ENCODE measurements at regions not wholly inside any gene's neighbourhood (a gene's known extent, or its start where the extent isn't known, plus 50 kb on each side); places are given as distances from the start of the nearest gene placed in this dataset.

DNA sequence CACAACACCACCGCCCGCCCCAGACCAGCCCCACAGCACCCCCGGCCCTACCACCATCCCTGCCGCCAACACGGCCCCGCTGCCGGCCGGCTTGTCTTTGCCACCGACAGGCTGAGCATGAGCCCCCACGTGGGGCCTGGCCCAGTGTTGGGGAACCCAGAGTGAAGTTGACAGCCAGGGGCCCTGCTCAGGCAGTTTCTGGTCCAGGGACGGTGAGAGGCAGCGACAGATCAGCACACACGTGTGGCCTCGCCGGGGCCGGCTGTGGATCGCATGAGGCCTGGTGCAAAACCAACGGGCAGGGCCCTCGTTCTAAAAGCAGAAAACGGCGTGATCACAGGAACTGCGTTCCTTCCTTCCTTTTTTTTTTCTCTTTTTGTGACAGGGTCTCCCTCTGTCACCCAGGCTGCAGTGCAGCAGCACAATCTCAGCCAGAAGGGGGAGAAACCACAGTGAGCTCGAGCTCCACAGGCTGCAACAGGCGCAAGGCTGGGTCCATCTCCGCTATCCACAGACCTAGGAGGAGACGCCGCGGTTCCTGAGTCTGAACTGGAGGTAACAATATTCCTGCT is 50.5 kb upstream of the FBRSL1 start:
- H3K9me3 ChIP-seq (ENCODE audit: control insufficient read depth, insufficient read depth, low read length), result no peaks in the 10 kb centered on the region
- H3K36me3 ChIP-seq (ENCODE audit: insufficient read depth, low read length), result no peaks in the 10 kb centered on the region
- H3K4me1 ChIP-seq (ENCODE audit: insufficient read depth, low read length), result no peaks in the 10 kb centered on the region
- H3K9ac ChIP-seq (ENCODE audit: low read depth, low read length), result no peak overlapping the region

DNA sequence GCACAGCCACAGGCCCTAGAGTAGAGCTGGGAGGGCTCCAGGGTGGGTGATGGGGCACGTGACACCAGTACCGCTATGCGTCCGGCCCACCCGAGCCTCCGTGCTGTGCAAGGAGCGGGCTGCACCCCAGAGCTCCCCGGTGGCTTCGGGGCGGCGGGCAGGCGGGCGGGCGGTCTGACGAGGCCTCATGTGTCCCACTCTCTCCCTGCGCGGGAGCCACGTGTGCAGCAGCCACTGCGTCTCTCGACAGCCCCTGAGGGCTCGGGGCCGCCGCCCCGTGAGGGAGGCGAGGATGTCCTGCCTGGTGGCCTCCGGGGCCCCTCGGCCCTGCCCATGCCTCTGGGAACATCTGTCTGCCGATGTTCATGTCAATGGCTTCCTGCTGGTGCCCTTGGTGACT is 51.2 kb upstream of the FBRSL1 start:
- no peaks in the 10 kb centered on the region for H3K4me1 ChIP-seq (ENCODE audit: insufficient read depth, low read length)
- no peaks in the 10 kb centered on the region for H3K36me3 ChIP-seq (ENCODE audit: insufficient read depth, low read length)
- H3K9ac ChIP-seq (ENCODE audit: low read depth, low read length), result no peak overlapping the region
- H3K9me3 ChIP-seq (ENCODE audit: control insufficient read depth, insufficient read depth, low read length), result no peaks in the 10 kb centered on the region

DNA sequence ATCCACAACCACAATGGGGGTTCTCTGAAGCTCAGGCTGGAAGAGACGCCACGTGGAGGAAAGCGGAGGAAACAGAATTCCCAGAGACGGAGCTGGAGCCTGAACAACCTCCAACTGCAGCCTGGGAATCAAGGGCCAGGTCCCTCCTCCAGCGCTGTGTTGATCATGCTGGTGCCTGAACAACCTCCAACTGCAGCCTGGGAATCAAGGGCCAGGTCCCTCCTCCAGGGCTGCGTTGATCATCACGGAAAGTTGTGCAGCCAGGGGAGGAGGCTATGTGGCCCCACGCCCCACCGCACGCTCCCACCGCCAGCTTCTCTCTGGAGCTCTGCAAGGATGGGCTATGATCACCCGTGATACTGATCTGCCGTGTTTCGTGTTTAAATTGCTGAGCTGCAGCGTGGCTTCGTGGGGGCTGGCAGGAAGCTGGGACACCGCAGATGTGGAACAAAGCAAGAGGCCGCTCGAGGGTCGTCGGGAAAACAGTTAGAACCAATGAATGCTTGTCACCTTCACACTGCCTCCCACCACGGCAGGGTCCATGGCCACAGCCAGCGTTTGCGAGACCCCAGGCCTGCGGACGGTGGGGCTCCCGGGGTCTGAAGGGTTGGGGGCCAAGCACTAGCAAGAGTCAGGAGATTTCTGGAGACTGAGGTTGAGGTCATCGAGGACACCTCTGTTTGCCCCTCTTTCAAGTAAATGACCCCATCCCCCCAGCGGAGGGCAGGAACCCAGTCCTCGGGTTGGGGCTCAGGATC is 51.8 kb upstream of the FBRSL1 start:
- H3K36me3 ChIP-seq (ENCODE audit: insufficient read depth, low read length), result no peaks in the 10 kb centered on the region
- H3K4me1 ChIP-seq (ENCODE audit: insufficient read depth, low read length), result no peaks in the 10 kb centered on the region
- no peaks in the 10 kb centered on the region for H3K9me3 ChIP-seq (ENCODE audit: control insufficient read depth, insufficient read depth, low read length)
- H3K9ac ChIP-seq (ENCODE audit: low read depth, low read length), result no peak overlapping the region

DNA sequence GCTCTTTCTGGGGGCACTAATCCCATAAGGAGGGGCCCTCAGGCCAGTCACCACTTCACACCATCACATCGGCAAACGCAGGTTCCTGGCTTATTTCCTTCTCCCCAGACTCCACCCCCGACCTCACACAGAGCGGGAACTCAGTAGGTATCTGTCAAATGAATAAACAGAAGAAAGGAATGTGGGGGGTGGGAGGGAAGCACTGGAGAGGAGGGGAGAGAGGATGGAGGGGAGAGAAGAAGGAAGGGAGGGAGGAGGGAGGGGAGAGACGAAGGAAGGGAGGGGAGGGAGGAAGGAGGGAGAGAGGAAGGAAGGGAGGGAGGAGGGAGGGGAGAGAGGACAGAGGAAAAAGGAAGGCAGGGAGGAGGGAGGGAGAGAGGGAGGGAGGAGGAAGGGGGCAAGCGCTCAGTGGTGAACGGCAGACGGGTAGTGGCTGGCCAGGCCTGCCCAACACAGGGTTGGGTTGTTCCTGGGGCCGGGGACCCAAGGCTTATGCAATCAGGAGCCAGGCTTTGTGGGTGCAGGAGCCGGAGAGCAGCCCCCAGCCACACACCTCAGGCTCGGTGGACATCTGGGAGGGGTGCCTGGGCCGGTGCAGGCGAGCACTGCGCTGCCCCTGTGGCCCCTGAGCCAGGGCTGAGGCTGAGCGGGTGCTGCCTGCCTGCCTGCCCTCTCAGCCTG is 52.6 kb upstream of the FBRSL1 start:
- H3K9me3 ChIP-seq (ENCODE audit: control insufficient read depth, insufficient read depth, low read length), result no peaks in the 10 kb centered on the region
- H3K4me1 ChIP-seq (ENCODE audit: insufficient read depth, low read length), result no peaks in the 10 kb centered on the region
- H3K36me3 ChIP-seq (ENCODE audit: insufficient read depth, low read length), result no peaks in the 10 kb centered on the region
- H3K9ac ChIP-seq (ENCODE audit: low read depth, low read length), result peak overlapping the region; percentile 8; the same call in 1 of the 2 replicates

DNA sequence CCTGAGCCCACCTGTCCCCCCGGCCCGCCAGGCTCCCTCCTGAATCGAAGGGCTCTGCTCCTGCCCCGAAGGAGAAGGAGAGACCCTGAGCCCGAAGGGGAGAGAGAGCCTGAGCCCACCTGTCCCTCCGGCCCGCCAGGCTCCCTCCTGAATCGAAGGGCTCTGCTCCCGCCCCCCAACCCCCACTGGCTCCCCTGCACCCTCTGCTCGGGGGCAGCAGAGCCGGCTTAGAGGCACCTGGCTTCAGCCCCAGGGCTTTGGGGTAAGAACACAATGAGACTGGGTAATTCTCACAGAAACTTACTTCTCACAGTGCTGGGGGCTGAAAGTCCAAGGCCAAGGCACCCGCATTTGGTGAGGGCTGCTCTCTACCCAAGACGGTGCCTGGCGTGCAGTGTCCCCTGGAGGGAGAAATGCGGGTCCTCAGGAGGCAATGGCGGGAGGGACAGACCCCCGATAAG is 53.1 kb upstream of the FBRSL1 start:
- Histone ChIP-seq H3K9ac (ENCODE audit: low read depth, low read length) (peak overlapping the region; percentile 8; the same call in 1 of the 2 replicates), H3K36me3 (ENCODE audit: insufficient read depth, low read length) (no peaks in the 10 kb centered on the region), H3K9me3 (ENCODE audit: control insufficient read depth, insufficient read depth, low read length) (no peaks in the 10 kb centered on the region), H3K4me1 (ENCODE audit: insufficient read depth, low read length) (no peaks in the 10 kb centered on the region)

DNA sequence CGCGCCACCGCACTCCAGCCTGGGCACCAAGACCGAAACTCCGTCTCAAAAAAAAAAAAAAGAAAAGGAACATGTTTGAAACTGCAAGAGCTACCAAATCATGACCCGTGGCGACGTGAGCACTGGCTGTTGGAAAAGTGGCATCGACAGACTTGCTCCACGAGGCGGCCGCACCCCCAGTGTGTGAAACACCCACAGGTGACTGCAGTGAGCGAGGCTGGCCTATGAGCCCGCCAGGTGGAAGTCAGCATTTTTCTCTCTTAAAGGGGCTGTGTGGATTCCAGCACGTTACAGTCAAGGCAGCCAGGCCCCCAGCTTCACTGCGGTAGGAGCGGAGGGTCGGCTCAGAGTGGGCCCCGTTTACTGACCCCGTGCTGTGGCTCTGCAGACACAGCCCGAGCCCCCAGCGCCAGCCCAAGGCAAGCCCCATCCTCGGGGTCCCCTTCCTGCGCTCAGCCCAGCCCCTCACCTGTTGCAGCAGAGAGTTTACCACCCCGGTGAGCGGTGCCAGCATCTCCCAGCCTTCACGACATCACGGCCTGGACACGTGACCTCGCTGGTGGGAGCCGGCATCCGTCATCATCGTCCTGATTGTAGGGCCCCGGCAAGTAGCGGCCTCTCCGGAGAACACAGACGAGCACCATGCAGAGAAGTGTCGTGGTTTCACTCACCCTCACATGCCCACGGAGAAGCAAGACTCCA is 54.3 kb upstream of the FBRSL1 start:
- Histone ChIP-seq H3K36me3 (ENCODE audit: insufficient read depth, low read length) (no peaks in the 10 kb centered on the region), H3K9me3 (ENCODE audit: control insufficient read depth, insufficient read depth, low read length) (no peaks in the 10 kb centered on the region), H3K4me1 (ENCODE audit: insufficient read depth, low read length) (peaks cover 5% of the 10 kb centered on the region; the same call in 1 of the 2 replicates), H3K9ac (ENCODE audit: low read depth, low read length) (no peak overlapping the region)

DNA sequence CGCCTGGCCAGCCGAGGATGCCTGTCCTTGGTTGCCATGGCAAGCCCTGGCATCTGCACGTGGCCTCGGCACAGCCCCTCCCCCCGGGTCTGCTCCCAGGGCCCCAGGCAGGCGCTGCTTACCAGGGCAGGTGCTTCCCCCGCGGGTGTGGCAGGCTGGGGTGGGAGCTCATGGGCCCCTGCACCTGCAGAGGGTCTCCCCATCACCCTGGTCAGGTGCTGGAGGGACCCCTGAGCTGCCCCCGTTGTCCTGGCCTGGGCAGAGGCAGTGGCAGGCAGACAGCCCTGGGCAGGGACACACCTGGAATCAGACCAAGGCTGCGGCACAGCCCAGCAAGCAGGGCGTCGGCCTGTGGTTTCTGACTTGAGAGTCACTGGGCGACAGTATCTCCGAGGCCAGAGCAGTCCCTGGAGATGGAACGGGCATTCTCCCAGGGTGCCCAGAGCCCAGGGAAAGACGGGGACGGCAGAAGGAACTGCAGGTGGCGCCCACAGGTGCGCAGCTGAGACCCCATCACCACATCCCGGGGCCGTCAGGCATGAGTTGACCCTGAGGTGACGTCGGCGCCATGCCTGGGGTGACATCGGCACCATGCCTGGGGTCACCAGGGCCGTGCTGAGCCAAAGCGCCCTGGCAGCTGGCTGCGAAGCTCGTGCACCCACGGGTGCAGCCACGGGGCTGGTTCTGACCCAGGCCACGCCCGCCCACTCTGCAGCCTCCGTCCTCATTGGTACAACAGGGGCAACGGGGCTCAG is 56.1 kb upstream of the FBRSL1 start:
- Histone ChIP-seq H3K36me3 (ENCODE audit: insufficient read depth, low read length) (no peaks in the 10 kb centered on the region), H3K9me3 (ENCODE audit: control insufficient read depth, insufficient read depth, low read length) (no peaks in the 10 kb centered on the region)

DNA sequence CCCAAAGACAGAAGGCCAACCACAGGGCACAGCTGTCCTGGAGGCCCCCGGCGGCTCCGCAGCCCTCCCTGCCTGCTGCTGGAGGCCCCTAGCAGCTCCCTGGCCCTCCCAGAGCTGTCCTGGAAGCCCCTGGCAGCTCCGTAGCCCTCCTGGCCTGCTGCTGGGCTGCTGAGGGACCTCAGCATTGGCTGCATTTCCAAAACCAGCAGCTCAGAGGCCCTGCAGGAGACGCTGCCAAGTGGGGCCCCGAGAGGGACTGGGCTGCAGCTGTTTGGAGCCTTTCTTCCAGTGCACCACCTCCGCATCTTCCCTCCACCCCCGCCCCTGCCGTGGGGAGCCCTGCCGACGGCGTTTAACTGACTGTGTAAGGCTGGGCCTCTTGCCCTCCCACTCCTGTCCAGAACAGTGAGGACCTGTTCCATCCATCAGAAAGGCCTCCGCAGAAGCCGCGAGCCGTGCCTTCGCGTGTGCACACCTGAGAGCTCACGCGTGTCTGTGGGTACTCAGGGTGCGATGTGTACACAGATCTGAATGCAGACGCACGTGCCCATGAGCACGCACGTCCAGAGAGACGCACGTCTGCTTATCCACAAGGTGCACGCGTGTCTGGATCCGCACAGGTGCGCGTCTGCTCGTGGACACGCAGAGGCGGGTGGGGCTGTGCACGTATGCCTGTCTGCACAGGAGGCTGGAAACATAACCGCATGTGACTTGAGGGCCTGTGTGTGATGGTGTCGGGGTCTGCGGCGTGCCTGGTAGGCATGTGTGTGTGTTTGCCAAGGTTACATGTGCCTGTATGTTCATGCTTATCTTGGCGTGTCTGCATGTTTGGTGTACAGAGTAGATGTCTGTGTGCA is 57.0 kb upstream of the FBRSL1 start:
- Histone ChIP-seq H3K9ac (ENCODE audit: low read depth, low read length) (no peak overlapping the region), H3K9me3 (ENCODE audit: control insufficient read depth, insufficient read depth, low read length) (no peaks in the 10 kb centered on the region), H3K36me3 (ENCODE audit: insufficient read depth, low read length) (no peaks in the 10 kb centered on the region), H3K4me1 (ENCODE audit: insufficient read depth, low read length) (peaks cover 14% of the 10 kb centered on the region; the same call in 1 of the 2 replicates)

More for the DNA sequence above, 56.1 kb upstream of the FBRSL1 start:
- peaks cover 14% of the 10 kb centered on the region; the same call in 1 of the 2 replicates for H3K4me1 ChIP-seq (ENCODE audit: insufficient read depth, low read length)
- no peak overlapping the region for H3K9ac ChIP-seq (ENCODE audit: low read depth, low read length)

DNA sequence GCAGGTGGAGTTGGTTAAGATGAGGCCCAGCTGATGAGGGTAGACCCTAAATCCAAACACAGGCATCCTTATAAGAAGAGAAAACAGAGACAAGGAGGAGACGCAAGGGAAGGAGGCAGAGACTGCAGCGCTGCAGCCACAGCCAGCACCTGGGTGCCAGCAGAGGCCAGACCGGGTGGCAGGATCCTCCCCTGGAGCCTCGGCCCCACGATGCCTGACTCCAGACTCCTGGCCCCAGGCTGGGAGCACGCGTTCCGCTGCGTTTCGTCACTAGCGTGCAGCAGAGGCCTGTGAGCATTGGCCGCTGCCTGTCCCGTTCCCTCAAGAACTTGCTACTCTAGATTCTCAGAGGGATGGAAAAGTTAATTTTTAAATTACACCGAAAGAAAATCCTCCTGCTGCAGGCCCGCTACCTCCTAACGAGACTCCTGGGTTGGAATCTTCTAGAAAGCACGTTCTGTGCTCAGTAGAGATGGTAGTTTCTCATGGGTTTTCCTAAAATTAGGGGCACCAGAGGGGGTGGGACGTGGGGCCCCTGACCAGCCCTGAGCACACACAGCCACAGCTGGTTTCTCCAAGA is 57.7 kb upstream of the FBRSL1 start:
- Histone ChIP-seq H3K36me3 (ENCODE audit: insufficient read depth, low read length) (no peaks in the 10 kb centered on the region), H3K9ac (ENCODE audit: low read depth, low read length) (no peak overlapping the region), H3K9me3 (ENCODE audit: control insufficient read depth, insufficient read depth, low read length) (no peaks in the 10 kb centered on the region), H3K4me1 (ENCODE audit: insufficient read depth, low read length) (peaks cover 14% of the 10 kb centered on the region; the same call in 1 of the 2 replicates)

DNA sequence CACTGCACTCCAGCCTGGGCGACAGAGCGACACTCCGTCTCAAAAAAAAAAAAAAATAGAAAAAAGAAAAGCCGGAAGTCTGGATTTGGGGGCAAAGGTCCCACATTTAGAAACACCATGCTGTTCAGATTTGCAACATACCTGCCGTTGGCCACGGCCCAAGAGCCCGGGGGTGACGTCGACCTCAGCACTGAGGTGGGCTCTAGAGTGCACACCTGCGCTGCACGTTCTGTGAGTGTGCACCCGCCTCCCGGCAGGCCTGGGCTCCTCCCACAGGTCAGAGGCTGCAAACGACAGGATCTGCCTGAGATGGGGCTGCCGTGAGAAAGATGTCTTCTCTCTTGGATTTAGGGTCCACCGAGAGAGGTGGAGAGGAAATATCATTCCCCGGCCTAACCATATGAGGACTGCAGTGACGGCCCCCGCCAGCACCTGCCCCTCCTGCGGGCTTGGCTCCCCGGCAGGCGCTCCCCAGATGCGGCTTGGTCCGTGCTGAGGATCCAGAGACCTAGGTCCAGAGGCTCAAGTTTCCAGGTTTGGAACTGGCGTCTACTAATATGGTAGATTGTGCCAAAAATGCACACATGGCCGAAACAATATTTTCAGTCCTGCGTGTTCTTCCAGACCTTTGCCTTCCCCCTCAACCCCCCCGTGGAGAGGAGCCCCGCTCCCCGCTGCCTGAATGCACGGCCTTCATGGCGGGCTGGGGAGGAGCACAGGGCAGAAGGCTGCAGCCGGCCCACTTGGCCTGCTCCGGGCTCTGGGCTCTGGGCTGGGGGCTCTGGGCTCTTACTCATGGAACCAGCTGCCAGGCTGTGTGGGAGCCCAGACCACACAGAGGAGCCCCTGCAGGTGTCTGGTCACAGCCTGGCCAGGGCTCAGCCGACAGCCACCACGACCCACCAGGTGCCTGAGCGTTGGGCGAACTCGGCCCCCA is 58.8 kb upstream of the FBRSL1 start:
- no peaks in the 10 kb centered on the region for H3K9me3 ChIP-seq (ENCODE audit: control insufficient read depth, insufficient read depth, low read length)
- no peak overlapping the region for H3K9ac ChIP-seq (ENCODE audit: low read depth, low read length)
- no peaks in the 10 kb centered on the region for H3K36me3 ChIP-seq (ENCODE audit: insufficient read depth, low read length)
- H3K4me1 ChIP-seq (ENCODE audit: insufficient read depth, low read length), result peaks cover 14% of the 10 kb centered on the region; the same call in 1 of the 2 replicates

DNA sequence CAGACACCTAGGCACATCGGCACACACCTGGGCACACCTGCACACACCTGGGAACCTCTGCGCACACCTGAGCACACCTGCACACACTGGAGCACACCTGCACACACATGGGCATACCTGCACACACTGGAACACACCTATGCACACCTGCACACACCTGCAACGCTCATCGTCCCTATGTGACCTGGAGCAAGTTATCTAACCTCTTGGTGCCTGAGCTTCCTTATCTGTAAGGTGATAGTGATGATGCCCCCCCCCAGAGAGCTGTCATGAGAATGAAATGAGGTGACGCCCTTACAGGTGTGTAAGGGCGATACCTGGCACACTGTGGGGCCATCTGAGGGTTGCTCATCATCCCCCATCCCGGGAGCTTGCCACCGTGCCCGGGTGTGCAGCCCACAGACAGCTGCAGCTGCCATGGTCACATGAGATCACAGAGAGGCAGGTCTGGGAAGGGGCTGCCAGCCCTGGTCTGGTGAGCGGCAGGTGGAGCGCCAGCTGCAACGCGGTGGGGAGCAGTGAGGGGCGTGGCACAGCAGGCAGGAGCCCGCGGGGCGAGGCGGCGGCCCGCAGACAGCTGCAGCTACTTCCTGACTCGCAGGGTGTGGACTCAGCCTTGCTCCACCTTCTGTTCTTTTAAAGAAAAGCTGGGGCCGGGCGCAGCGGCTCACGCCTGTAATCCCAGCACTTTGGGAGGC is 59.9 kb upstream of the FBRSL1 start:
- Histone ChIP-seq H3K4me1 (ENCODE audit: insufficient read depth, low read length) (peaks cover 14% of the 10 kb centered on the region; the same call in 1 of the 2 replicates), H3K9me3 (ENCODE audit: control insufficient read depth, insufficient read depth, low read length) (no peaks in the 10 kb centered on the region), H3K36me3 (ENCODE audit: insufficient read depth, low read length) (no peaks in the 10 kb centered on the region), H3K9ac (ENCODE audit: low read depth, low read length) (no peak overlapping the region)

DNA sequence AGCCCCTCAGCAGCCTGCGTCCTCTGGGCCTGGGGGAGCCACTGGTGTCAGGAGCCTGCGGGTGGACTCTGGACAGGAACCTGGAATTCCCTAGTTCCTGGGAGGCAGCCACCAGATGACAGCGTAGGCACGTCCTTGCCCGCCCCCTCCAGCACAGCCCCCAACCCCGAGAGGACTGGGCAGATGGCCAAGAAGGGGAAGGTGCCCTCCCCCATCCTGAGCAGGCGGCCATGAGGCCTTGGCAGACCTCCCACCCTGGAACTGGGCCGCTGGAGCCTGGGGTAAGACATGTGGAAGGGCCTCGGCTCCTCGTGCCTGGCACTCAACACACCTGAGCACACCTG is 60.4 kb upstream of the FBRSL1 start:
- peaks cover 14% of the 10 kb centered on the region; the same call in 1 of the 2 replicates for H3K4me1 ChIP-seq (ENCODE audit: insufficient read depth, low read length)
- H3K9ac ChIP-seq (ENCODE audit: low read depth, low read length), result no peak overlapping the region
- H3K36me3 ChIP-seq (ENCODE audit: insufficient read depth, low read length), result no peaks in the 10 kb centered on the region
- no peaks in the 10 kb centered on the region for H3K9me3 ChIP-seq (ENCODE audit: control insufficient read depth, insufficient read depth, low read length)
